ENCODE measurements at regions not wholly inside any gene's neighbourhood (a gene's known extent, or its start where the extent isn't known, plus 50 kb on each side); places are given as distances from the start of the nearest gene placed in this dataset.

GRCh38 chr2:38461470-38461869 is 84.4 kb upstream of the ATL2 start:
- no TSS peak for BruUV-seq (replicated peaks)
- intact Hi-C loops (cut with micrococcal nuclease), result no loop called here

More at GRCh38 chr2:38461470-38461869, 84.4 kb upstream of the ATL2 start:
- Histone ChIP-seq H3K27ac (ENCODE audit: insufficient read depth, low read depth, low read length) (no peak overlapping the region), H3K4me2 (ENCODE audit: insufficient read depth, low read length) (no peak overlapping the region), H4K20me1 (replicated peaks; ENCODE audit: control insufficient read depth, extremely low read depth, insufficient read depth, low read length) (no peaks in the 10 kb centered on the region), H3K27me3 (ENCODE audit: control insufficient read depth in 2 of 2, insufficient read depth in 2 of 2, low read length in 2 of 2) (no peaks in the 10 kb centered on the region), H3K9me1 (replicated peaks; ENCODE audit: control insufficient read depth, extremely low read depth, insufficient read depth, low read length) (no peaks in the 10 kb centered on the region), H3K9me3 (replicated peaks; ENCODE audit: control insufficient read depth, insufficient read depth, low read length) (no peaks in the 10 kb centered on the region), H3K9ac (replicated peaks; ENCODE audit: extremely low read depth, insufficient read depth, low read length) (no peak overlapping the region), H3K4me1 (ENCODE audit: control insufficient read depth, extremely low read depth, insufficient read depth, low read length) (no peaks in the 10 kb centered on the region), H3K36me3 (ENCODE audit: control insufficient read depth in 2 of 2, extremely low read depth in 1 of 2, insufficient read depth in 2 of 2, low read length in 2 of 2) (no peaks in the 10 kb centered on the region), H3K4me3 (replicated peaks in 1 of 3; ENCODE audit: insufficient read depth in 1 of 3, low read depth in 1 of 3, low read length in 3 of 3) (no peak overlapping the region), H2AFZ (ENCODE audit: low read depth, low read length) (no peak overlapping the region), H3K79me2 (ENCODE audit: control insufficient read depth, insufficient read depth, low read length) (no peaks in the 10 kb centered on the region)
- ChIA-PET CTCF (no interaction called here), POLR2A (interaction anchor here (0.7 kb wide), 1 partner anchor 19 kb away, joined by 7 read pairs; no protein-coding TSS in a partner anchor)
- no peak for TF ChIP-seq FOS (IDR thresholded peaks at IDR 0.05; ENCODE audit: borderline replicate concordance, insufficient read depth, low read length)
- TF ChIP-seq EZH2 (IDR thresholded peaks at IDR 0.05; ENCODE audit: borderline replicate concordance, low read depth, low read length, severe bottlenecking), result no peak
- TF ChIP-seq CTCF (IDR thresholded peaks at IDR 0.05; ENCODE audit: extremely low read depth in 1 of 2, insufficient read depth in 1 of 2, low read depth in 1 of 2, low read length in 2 of 2), result no peak
- TF ChIP-seq MAX (IDR thresholded peaks at IDR 0.05; ENCODE audit: insufficient read depth, insufficient read length), result no peak
- TF ChIP-seq POLR2AphosphoS5 (IDR thresholded peaks at IDR 0.05; ENCODE audit: insufficient read depth, low read depth, low read length), result no peak
- TF ChIP-seq MYC (IDR thresholded peaks at IDR 0.05; ENCODE audit: low read depth, low read length), result no peak
- no peak for TF ChIP-seq JUN (IDR thresholded peaks at IDR 0.05; ENCODE audit: borderline replicate concordance, insufficient read depth, insufficient read length, low read depth)
- TF ChIP-seq GATA2 (IDR thresholded peaks at IDR 0.05; ENCODE audit: insufficient read depth, insufficient read length, low read depth, low read length), result no peak
- no peak for TF ChIP-seq POLR2A (IDR thresholded peaks at IDR 0.05; ENCODE audit: low read depth, low read length)
- dilution Hi-C loops (cut with MboI; ENCODE audit: extremely low pct_ligation_motif_present, low sequenced_read_pairs), result no loop called here
- DNase-seq (ENCODE audit: low read depth, low spot score), result no peak
- FAIRE-seq, result no peak
